Activated B cell treated with CpG ODN at 0.5 μM for 24 hours (primary cell): ENCODE measurements at regions not wholly inside any gene's neighbourhood (a gene's known extent, or its start where the extent isn't known, plus 50 kb on each side); places are given as distances from the start of the nearest gene placed in this dataset.

Source experiments
- ATAC-seq: fragments of 200-7000 bp; cut with Tn5 transposase; one replicate; pipeline ENCODE4 v1.10.0; 2021; ENCODE audit warnings: low read depth, mild to moderate bottlenecking, moderate library complexity
- CTCF ChIA-PET: fragments of 350-600 bp; sonication (Branson Sonifier 250); formaldehyde crosslinking; loops from one replicate; lab custom pipeline; 2021; ENCODE audit warnings: antibody characterized with exemption; lab: Charles Lee
- POLR2A ChIA-PET: fragments of 350-600 bp; sonication (Branson Sonifier 250); formaldehyde crosslinking; loops from one replicate; lab custom pipeline; 2021; ENCODE audit warnings: antibody characterized with exemption; lab: Charles Lee
- DNase-seq: peaks from one replicate; pipeline ENCODE4 v3.0.0; 2022
- H3K27ac Mint-ChIP-seq: one replicate; pipeline ENCODE4 v1.8.0; 2020; ENCODE audit warnings: mixed read lengths
- H3K27me3 Mint-ChIP-seq: one replicate; pipeline ENCODE4 v1.8.0; 2021; ENCODE audit warnings: mixed read lengths
- H3K36me3 Mint-ChIP-seq: one replicate; pipeline ENCODE4 v1.8.0; 2021; ENCODE audit warnings: low read depth, mixed read lengths
- H3K4me1 Mint-ChIP-seq: one replicate; pipeline ENCODE4 v1.8.0; 2021; ENCODE audit warnings: mixed read lengths
- H3K4me3 Mint-ChIP-seq: one replicate; pipeline ENCODE4 v1.8.0; 2020; ENCODE audit warnings: mild to moderate bottlenecking, mixed read lengths
- H3K9me3 Mint-ChIP-seq: one replicate; pipeline ENCODE4 v1.8.0; 2020; ENCODE audit warnings: mixed read lengths
- CTCF ChIP-seq: fragments of 200-600 bp; IDR thresholded peaks from one replicate; pipeline ENCODE4 v1.8.0; 2022; ENCODE audit warnings: antibody characterized with exemption, mild to moderate bottlenecking
- intact Hi-C: fragments of 100-400 bp; cut with micrococcal nuclease; formaldehyde crosslinking; loops from one replicate; pipeline ENCODE4 v1.15.1; 2024

- peaks cover 10% of the 10 kb centered on the region for H3K27me3 Mint-ChIP-seq
- no peak for ATAC-seq
- no peak overlapping the region for H3K27ac Mint-ChIP-seq
- POLR2A ChIA-PET, result no interaction called here
- TF ChIP-seq CTCF, result no peak
- no peaks in the 10 kb centered on the region for H3K36me3 Mint-ChIP-seq
- CTCF ChIA-PET, result no interaction called here
- no peaks in the 10 kb centered on the region for H3K4me1 Mint-ChIP-seq
- H3K4me3 Mint-ChIP-seq, result no peak overlapping the region
- H3K9me3 Mint-ChIP-seq, result no peaks in the 10 kb centered on the region
- intact Hi-C loops, result no loop called here
- DNase-seq, result no peak
Observed at GRCh38 chr22:48336339-48337060, 1491.2 kb downstream of the BRD1 start.

GRCh38 chr22:48335442-48336139, 1492.1 kb downstream of the BRD1 start:
- POLR2A ChIA-PET, result no interaction called here
- TF ChIP-seq CTCF, result no peak

GRCh38 chr22:48334971-48335370, 1492.7 kb downstream of the BRD1 start:
- no peaks in the 10 kb centered on the region for H3K9me3 Mint-ChIP-seq
- ATAC-seq, result no peak
- no peak for DNase-seq
- peaks cover 5% of the 10 kb centered on the region for H3K27me3 Mint-ChIP-seq
- no peak overlapping the region for H3K27ac Mint-ChIP-seq
- CTCF ChIA-PET, result no interaction called here
- POLR2A ChIA-PET, result no interaction called here
- TF ChIP-seq CTCF, result no peak
- intact Hi-C loops, result no loop called here
- H3K36me3 Mint-ChIP-seq, result no peaks in the 10 kb centered on the region
- H3K4me1 Mint-ChIP-seq, result no peaks in the 10 kb centered on the region
- H3K4me3 Mint-ChIP-seq, result no peak overlapping the region

More at GRCh38 chr22:48335442-48336139, 1492.1 kb downstream of the BRD1 start:
- intact Hi-C loops, result no loop called here
- CTCF ChIA-PET, result no interaction called here
- no peak overlapping the region for H3K27ac Mint-ChIP-seq
- peaks cover 7% of the 10 kb centered on the region for H3K27me3 Mint-ChIP-seq
- no peaks in the 10 kb centered on the region for H3K4me1 Mint-ChIP-seq
- ATAC-seq, result no peak
- no peak for DNase-seq
- H3K36me3 Mint-ChIP-seq, result no peaks in the 10 kb centered on the region
- H3K9me3 Mint-ChIP-seq, result no peaks in the 10 kb centered on the region
- H3K4me3 Mint-ChIP-seq, result no peak overlapping the region

GRCh38 chr22:48333816-48334735, 1493.6 kb downstream of the BRD1 start:
- intact Hi-C loops, result no loop called here
- Mint-ChIP-seq H3K27me3 (peaks cover 1% of the 10 kb centered on the region), H3K27ac (no peak overlapping the region), H3K4me1 (no peaks in the 10 kb centered on the region), H3K36me3 (no peaks in the 10 kb centered on the region), H3K9me3 (peaks cover 5% of the 10 kb centered on the region), H3K4me3 (no peak overlapping the region)
- no peak for ATAC-seq
- CTCF ChIA-PET, result no interaction called here
- TF ChIP-seq CTCF, result no peak
- POLR2A ChIA-PET, result no interaction called here
- no peak for DNase-seq
